Loucy (cell line): ENCODE measurements at regions not wholly inside any gene's neighbourhood (a gene's known extent, or its start where the extent isn't known, plus 50 kb on each side); places are given as distances from the start of the nearest gene placed in this dataset.

Experiments
- H2AFZ ChIP-seq: fragments of 200-600 bp; sonication (generic); 2 replicates; pipeline ENCODE4 v1.6.0; 2016; ENCODE audit warnings: antibody characterized with exemption, mild to moderate bottlenecking, low read length, moderate library complexity
- H3F3A ChIP-seq: fragments of 200-600 bp; 2 replicates; pipeline ENCODE4 v1.6.0; 2016; ENCODE audit warnings: antibody characterized with exemption, low read depth, mild to moderate bottlenecking
- H3K27me3 ChIP-seq: fragments of 200-600 bp; sonication (generic); 2 replicates; pipeline ENCODE4 v1.6.1; 2014; ENCODE audit warnings: low read length, mild to moderate bottlenecking; ENCODE audit not compliant: insufficient read depth, poor library complexity, severe bottlenecking
- H3K36me3 ChIP-seq: fragments of 200-600 bp; sonication (generic); 2 replicates; pipeline ENCODE4 v1.6.1; 2016; ENCODE audit warnings: low read length; ENCODE audit not compliant: insufficient read depth
- H3K4me1 ChIP-seq: fragments of 200-600 bp; sonication (generic); 2 replicates; pipeline ENCODE4 v1.5.1; 2014; ENCODE audit warnings: low read length, mild to moderate bottlenecking; ENCODE audit not compliant: insufficient read depth, poor library complexity, severe bottlenecking
- H3K4me2 ChIP-seq: fragments of 200-600 bp; sonication (generic); 2 replicates; pipeline ENCODE4 v1.6.0; 2014; ENCODE audit warnings: antibody characterized with exemption, low read length, low read depth, mild to moderate bottlenecking; ENCODE audit not compliant: poor library complexity, severe bottlenecking
- H3K4me3 ChIP-seq: fragments of 200-600 bp; sonication (generic); 2 replicates; pipeline ENCODE4 v1.5.1; 2014; ENCODE audit warnings: low read length, mild to moderate bottlenecking, mixed read lengths; ENCODE audit not compliant: poor library complexity, severe bottlenecking
- H3K79me2 ChIP-seq: fragments of 200-600 bp; sonication (generic); 2 replicates; pipeline ENCODE4 v1.6.1; 2014; ENCODE audit warnings: low read length; ENCODE audit not compliant: insufficient read depth
- H3K9ac ChIP-seq: fragments of 200-600 bp; sonication (generic); 2 replicates; pipeline ENCODE4 v1.6.0; 2014; ENCODE audit warnings: mild to moderate bottlenecking, low read depth, low read length, moderate library complexity; ENCODE audit not compliant: poor library complexity, severe bottlenecking
- H3K9me2 ChIP-seq: fragments of 200-600 bp; sonication (generic); replicated peaks from 2 replicates; pipeline ENCODE4 v1.6.1; 2016; ENCODE audit warnings: low read depth, low read length, mixed read lengths
- H3K9me3 ChIP-seq: fragments of 200-600 bp; sonication (generic); 2 replicates; pipeline ENCODE4 v1.6.1; 2014; ENCODE audit warnings: mild to moderate bottlenecking, antibody characterized with exemption, low read length, low read depth; ENCODE audit not compliant: insufficient read depth
- H4K20me1 ChIP-seq: fragments of 200-600 bp; sonication (generic); 2 replicates; pipeline ENCODE4 v1.6.0; 2014; ENCODE audit warnings: antibody characterized with exemption, low read length, mild to moderate bottlenecking; ENCODE audit not compliant: insufficient read depth, poor library complexity, severe bottlenecking
- CTCF ChIP-seq: fragments of 200-600 bp; sonication (generic); conservative IDR thresholded peaks from 2 replicates; pipeline ENCODE4 v1.5.1; 2014; ENCODE audit warnings: mild to moderate bottlenecking, antibody characterized with exemption, low read length
- EZH2phosphoT487 ChIP-seq: fragments of 200-600 bp; IDR thresholded peaks from 2 replicates; pipeline ENCODE4 v1.6.1; 2018; ENCODE audit warnings: antibody characterized with exemption, mild to moderate bottlenecking, moderate library complexity, borderline replicate concordance

- H3K4me2 ChIP-seq: no peak overlapping the region
- H3K9me2 ChIP-seq: no peaks in the 10 kb centered on the region
- no peaks in the 10 kb centered on the region for H3F3A ChIP-seq
- no peaks in the 10 kb centered on the region for H3K4me1 ChIP-seq
- H3K9me3 ChIP-seq: no peaks in the 10 kb centered on the region
- H3K4me3 ChIP-seq: no peak overlapping the region
- H3K27me3 ChIP-seq: no peaks in the 10 kb centered on the region
- no peaks in the 10 kb centered on the region for H3K36me3 ChIP-seq
- no peak overlapping the region for H3K9ac ChIP-seq
- H2AFZ ChIP-seq: no peak overlapping the region
- no peaks in the 10 kb centered on the region for H3K79me2 ChIP-seq
- H4K20me1 ChIP-seq: no peaks in the 10 kb centered on the region
- TF ChIP-seq CTCF (no peak), EZH2phosphoT487 (no peak)
Observed at GRCh38 chr14:26289891-26290486, 307.8 kb downstream of the NOVA1 start.

GRCh38 chr14:26286913-26287205 is 311.0 kb downstream of the NOVA1 start:
- TF ChIP-seq EZH2phosphoT487 (no peak), CTCF (no peak)

GRCh38 chr14:26286081-26286912 is 311.5 kb downstream of the NOVA1 start:
- Histone ChIP-seq H2AFZ (no peak overlapping the region), H3K4me1 (no peaks in the 10 kb centered on the region), H3F3A (no peaks in the 10 kb centered on the region), H3K4me2 (no peak overlapping the region), H3K27me3 (no peaks in the 10 kb centered on the region), H3K9me3 (no peaks in the 10 kb centered on the region), H4K20me1 (no peaks in the 10 kb centered on the region), H3K9ac (no peak overlapping the region), H3K36me3 (no peaks in the 10 kb centered on the region), H3K79me2 (no peaks in the 10 kb centered on the region), H3K4me3 (no peak overlapping the region), H3K9me2 (no peaks in the 10 kb centered on the region)
- TF ChIP-seq EZH2phosphoT487: no peak
- no peak for TF ChIP-seq CTCF

More at GRCh38 chr14:26286913-26287205, 311.0 kb downstream of the NOVA1 start:
- H3K4me2 ChIP-seq: no peak overlapping the region
- no peaks in the 10 kb centered on the region for H3F3A ChIP-seq
- H3K79me2 ChIP-seq: no peaks in the 10 kb centered on the region
- H3K9me3 ChIP-seq: no peaks in the 10 kb centered on the region
- H3K4me1 ChIP-seq: no peaks in the 10 kb centered on the region
- H4K20me1 ChIP-seq: no peaks in the 10 kb centered on the region
- H3K9ac ChIP-seq: no peak overlapping the region
- no peak overlapping the region for H2AFZ ChIP-seq
- no peak overlapping the region for H3K4me3 ChIP-seq
- H3K27me3 ChIP-seq: no peaks in the 10 kb centered on the region
- H3K36me3 ChIP-seq: no peaks in the 10 kb centered on the region
- H3K9me2 ChIP-seq: no peaks in the 10 kb centered on the region
